HG03108 (cell line): ENCODE measurements at regions not wholly inside any gene's neighbourhood (a gene's known extent, or its start where the extent isn't known, plus 50 kb on each side); places are given as distances from the start of the nearest gene placed in this dataset.

Source experiments
- ATAC-seq: cut with Tn5 transposase; IDR thresholded peaks from one replicate; pipeline ENCODE4 v1.9.1; 2021; ENCODE audit warnings: moderate library complexity; ENCODE audit not compliant: unreplicated experiment

DNA sequence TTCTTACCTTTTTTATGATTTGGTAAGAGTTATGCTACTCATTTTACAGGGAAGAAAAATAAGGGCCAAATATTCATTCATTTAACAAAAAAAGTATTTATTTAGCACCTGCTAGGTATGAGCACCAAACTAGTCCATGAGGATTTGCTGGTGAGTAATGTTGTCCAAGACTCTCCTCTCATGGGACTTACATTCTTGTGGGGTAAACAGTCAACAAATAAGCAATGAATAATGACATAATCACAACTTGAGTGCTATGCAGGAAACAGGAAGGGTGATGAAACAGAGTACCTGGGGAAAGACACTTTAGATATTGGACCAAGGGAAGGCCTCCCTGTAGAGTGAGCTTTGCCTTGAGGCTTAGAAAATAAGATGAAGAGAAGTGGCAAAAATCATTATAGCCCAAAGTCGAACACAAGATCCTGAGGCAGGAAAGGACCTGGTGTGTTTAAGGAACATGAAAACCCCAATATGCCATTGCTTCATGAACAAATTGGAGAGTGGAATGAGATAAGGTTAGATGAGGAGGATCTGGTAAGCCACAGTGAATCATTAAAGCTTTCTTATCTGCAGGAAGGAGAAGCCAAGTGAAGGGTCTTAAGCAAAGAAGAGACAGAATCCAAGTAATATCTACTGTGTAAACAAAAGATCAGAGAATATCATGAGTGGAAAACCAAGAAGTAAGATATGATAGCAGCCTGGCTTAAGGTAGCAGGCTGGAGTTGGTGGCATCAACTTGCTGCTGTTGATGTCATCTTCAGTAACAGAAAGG, 294.5 kb upstream of the NBEA start:
- no peak for ATAC-seq

DNA sequence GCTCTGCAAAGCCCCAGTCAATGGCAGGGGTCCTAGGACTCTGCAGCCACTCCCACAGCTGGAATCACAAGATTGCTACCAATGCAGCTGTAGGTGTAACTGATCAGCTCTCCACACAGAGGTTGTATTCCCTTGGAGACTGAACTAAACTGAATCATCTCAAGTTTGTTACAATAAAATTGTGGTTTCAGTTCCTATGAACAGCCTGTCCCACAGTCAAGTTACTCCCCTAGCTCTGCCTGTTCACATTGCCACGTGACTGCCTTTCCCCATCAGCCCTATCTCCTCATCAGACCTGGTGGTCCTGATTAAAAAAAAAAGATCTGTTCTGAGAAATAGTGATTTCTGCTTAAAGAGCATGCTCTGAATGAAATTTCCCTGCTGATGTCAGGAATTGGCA, 287.9 kb upstream of the NBEA start:
- ATAC-seq: no peak

DNA sequence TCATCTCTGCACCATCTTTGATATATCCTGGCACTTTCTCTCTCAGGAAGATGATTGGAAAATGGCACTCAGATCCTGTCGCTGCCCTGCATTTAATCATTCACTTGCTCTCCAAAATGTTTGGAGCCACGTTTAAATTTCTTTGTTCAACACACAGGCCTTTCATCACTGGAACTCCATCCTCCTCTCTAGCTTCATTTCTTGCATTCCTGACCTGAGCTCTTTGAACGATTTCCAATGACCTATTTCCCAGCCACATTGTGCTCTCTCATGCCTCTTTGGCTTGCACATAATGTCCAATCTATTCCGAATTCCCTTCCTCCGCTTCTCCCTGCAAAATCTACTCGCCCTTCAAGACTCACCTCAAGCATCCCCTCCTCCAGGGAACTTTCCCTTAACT, 287.4 kb upstream of the NBEA start:
- no peak for ATAC-seq

DNA sequence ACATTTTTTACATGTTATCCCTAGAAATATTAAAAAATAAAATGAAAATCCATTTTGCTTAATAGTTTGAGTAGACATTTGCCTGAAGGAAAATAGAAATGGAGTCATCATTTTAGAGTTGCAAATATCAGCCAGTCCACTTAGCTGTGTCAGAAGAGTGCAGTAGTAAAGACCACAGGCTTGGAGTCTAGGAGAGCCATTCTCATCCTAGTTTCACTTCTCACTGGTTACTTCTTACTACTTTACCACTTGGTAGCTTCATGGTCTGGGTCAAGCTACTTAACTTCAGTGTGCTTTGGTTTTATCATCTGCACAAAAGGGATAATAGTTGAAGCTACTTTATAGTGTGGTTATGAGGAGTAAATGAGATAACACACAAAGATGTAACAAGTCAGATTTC, 286.5 kb upstream of the NBEA start:
- ATAC-seq: no peak

DNA sequence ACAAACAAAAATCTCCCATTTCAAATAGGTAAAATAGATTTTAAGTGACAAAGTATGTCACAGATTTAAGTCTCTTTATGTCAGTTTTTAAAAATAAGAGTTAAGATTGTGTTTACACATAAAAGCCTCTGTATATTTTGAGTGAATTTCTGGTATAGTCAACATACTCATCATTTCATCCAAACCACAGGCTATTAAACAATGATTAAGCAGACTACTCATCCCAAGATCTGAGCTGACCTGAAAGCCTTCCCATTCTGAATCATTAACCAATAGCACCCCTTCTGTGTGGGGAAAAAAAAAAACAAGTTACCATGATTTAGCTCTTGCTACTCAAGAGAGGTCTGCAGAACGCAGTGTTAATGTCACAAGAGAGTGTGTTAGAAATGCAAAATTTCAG, 284.4 kb upstream of the NBEA start:
- no peak for ATAC-seq

DNA sequence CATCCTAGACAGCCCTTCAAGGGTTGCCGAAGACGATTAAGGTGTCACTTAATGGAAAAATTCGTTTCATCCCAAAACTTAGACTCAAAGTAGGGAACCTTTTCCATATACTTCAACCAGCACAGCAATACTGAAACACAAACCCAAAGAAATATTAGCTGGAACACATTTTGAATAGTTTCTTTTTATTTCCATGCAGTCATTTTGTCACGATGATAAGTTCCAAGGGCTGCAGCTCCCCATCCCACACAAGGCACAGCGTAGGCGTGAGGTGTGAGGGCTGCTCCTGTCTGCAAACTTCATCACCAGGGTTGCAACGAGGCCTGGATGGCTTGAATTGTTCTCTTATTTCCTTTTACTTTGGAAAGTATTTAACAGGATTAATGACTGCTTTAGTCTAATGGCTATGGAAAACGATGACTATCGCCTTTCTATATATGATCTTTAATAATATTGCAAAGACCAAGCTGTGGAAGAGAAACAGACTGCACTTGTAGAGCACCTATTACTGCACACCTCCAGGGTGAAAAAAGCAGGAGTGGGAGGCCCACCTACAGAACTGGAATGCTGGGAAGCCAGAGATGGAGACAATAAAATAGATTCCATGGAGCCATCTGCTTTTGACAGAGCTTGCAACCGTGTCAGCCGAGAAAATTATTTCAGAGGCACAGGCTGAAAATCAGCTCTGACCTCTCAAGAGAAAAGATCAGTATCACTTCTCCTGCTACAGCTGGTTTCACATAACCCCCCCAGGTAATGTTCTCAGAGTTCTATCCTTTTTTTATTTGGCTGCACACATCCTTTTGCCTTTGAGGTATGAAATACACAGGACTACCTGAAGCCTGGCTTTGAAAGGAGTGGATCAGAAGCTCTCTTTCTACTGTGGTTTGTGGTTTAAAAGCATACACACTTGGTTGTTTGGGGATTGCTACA, 274.5 kb upstream of the NBEA start:
- ATAC-seq: no peak

DNA sequence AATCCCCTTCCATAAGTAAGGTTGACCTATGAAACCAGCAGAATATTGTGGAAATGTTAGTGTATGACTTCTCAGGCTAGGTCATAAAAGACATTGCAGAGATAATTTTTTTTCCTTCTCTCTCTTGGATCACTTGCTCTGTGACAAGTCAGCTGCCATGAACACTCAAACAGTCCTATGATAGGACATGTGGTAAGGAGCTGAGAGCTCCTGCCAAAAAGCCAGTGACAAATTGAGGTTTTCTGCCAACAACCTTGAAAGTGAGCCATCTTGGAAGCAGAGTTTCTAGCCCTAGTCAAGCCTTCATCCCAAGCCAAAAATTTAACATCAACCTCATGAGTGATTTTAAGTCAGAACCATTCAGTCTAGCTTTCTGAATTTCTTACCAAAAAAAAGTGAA, 270.9 kb upstream of the NBEA start:
- no peak for ATAC-seq

DNA sequence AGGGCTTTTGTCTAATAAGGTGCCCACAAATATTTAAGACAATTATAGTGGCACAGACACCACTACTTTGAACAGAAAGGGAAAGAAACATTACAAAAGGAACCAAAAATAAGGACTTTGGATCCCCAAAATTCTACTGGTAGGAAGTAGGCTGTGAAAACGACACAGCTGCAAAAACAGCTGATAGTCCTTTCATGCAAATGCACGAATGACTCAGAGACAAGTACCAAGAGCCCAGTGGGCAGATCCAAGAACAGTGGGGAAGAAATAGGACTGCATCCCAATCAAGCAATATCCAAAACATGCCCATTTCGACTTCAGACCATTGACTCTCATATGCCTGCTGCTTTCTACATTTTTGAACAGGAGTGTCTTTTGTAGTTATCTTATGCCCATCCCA, 269.4 kb upstream of the NBEA start:
- ATAC-seq: no peak

DNA sequence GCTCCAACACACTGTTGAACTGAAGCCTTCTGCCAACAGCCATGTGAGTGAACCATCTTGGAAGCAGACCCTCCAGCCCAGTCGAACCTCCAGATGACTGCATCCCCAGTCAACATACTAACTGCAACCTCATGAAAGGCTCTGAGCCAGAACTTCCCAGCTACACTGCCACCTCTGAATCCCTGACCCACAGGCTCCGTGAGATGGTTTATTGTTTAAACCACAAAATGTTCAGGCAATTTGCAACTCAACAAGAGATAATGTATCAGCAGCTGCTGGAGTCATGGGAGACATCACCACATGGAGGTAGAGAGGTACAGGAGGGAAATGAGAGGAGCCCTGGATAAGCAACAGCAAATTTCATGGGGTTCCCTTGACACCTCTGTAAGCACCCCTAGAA, 266.4 kb upstream of the NBEA start:
- ATAC-seq: no peak

DNA sequence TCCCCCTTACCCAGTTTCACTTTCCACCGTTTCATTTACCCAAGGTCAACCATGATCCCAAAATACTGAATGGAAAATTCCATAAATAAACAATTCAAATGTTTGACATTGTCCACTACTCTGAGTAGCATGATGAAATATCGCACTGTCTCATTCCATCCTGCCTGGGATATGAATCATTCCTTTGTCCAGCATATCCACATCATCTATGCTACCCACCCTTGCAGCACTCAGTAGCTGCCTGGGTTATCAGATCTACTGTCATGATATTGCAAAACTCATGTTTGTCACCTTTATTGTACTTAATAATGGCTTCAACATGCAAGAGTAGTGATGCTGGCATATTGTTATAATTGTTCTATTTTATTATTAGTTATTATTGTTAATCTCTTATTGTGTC, 263.9 kb upstream of the NBEA start:
- no peak for ATAC-seq

DNA sequence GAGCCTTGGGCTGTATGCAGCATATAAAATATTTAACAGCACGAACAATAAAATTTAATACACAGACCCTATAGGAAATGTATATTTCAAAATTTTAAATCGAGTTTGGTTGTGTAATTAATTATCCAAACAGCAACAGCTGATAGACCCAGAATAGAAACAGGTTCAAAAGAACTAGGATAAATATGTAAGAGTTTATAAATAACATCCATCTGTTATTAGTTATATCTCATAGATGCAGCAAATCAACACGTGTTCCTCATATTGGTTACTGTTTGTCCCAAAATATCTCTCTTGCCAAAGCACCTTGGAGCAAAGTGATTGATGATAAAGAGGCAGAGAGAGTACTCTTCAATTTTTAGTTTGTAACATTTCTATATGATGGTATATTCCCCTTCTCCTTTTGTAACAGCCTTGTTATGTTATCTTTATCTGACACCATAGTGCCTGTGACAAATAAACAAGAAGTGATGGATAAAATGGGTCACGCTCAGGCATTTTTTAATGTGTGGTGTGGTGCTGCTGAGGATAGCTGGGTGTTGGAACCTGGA, 260.6 kb upstream of the NBEA start:
- no peak for ATAC-seq

DNA sequence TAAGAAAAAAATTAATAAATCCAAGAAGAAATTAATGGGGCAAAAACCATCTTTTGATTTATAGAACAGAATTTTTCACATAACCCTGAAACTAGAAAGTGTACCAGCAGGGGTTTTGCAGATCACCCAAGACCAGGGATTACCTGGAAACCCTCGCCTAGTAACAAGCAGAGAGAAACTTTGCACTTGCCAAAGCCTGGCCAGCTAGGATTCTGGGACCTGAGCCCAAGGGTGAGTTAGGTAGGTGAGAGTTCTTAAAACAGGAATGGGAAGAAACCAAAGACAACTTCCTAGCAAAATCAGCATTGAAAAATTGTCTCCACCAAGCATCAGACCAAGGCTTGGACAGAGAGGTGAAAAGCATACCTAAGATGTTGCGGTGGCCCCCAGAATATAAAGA, 247.0 kb upstream of the NBEA start:
- no peak for ATAC-seq

DNA sequence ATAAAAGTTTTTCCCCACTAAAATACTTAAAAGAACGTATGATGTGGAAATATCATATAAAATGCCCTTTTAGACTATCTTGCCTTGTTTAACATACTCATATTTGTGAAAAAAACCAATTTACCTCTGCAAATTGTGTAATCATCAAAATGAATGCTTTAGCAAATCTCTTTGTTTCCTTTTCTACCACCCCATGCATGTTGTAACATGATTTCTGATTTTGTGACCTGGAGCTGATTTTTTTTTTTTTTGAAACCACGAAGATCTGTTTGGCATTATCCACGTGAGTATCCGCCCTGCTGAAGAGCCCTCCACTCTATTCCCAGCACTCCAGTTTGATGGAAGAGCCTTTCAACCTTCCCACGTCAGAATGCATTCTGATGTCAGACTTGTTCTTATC, 245.8 kb upstream of the NBEA start:
- ATAC-seq: no peak

DNA sequence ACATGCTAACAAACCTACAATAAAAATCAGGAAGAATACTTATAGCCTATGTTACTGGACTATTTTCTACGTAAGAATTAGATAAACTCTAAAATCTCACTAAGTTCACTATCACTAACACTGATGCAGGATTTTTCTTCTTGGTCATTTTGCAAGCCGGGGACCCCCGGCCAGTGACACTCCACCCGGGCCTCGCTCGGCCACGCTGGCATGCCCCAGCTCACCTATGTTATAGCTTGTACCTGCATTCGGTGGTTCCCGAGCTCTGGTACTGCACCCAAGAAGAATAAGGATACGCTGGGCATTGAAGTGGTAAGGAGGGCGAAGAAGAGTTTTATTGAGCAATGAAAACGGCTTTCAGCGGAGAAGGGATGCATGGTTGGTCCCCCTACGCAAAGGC, 245.3 kb upstream of the NBEA start:
- no peak for ATAC-seq

DNA sequence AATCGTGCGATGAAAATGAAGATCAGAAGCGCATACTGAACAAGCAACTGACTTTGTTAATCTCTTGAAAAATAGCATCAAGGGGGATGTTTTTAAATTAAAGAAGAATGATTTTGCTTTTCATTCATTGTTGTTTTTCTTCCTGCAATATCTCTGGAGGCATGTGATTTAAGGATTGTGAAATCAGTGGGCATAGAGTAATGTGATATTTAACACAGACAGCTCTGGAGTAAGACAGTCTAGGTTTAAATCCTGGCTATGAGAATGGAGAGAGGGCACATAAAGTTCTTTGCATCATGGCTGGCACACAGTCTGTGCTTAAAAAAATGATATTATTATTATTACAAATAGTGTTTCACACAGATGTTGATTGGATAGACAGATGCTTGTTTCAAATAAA, 243.1 kb upstream of the NBEA start:
- no peak for ATAC-seq

DNA sequence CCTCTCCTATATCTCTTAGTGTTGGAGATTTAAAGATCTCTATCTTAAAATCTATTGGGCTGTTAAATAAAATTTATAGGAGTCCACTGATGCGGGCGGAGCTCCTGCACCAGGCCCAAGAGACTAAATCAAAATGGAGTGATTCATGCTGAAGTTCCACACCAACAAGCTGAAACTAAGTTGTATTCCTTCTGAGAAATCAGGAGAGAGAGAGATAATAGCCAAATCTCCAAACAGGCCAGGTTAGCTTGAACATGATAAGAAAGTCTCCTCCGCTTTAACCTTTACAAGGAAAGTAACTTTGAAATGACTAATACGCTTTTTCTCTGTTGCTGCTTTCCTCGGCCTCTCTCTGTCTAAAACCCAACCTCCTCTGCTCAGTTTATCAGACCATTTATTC, 241.9 kb upstream of the NBEA start:
- ATAC-seq: no peak

DNA sequence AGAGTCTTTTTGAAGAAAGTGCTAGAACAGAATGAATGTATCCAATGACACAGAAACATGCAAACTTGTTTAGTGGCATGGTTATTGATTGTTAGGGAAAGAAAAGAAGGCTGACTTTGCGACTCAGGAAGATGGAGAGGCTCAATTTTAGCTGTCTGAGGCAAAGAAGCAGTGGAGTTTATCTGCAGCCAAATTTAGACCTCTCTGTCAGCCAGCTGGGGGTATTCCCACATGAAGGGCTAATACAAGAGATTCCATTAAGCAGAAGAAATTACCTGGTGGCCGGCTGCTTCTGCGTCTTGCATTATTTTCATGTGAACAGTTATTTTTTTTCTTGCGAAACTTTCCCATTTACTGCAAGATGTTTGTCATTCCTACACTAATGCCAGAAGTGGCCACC, 240.2 kb upstream of the NBEA start:
- ATAC-seq: no peak

DNA sequence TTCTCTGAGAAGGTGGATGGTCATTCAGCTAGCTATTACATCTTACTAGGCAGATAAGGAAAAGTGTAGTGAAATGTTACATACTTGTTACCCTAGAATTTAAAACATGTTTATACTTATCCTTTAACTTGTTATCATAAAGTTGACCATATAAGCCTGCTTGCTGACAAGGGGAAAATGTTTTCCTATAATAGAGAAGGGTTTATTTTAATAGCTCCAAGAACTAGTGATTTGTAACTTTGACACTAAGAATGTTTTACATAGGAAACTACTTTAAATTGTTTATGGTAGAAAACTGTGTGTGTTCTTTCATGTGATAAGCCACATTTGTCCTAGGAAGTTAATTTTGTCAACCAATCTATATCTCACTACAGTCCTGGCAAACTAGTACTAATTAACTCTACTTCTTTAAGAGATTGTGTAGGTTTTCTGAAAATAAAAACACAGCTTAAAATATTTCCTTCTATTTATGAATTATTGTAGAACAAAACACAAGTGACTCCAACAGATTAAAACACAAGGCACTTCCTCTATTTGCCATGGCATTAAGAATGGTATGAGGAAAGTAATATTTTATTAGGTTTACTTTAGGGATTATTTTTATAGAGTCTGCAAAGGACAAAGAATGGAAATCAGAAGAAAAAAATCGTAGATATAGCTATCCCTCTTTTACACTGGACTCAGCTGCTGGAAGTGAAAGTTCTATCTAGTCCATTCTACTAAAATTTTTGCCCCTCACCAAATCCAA, 233.3 kb upstream of the NBEA start:
- ATAC-seq: no peak

DNA sequence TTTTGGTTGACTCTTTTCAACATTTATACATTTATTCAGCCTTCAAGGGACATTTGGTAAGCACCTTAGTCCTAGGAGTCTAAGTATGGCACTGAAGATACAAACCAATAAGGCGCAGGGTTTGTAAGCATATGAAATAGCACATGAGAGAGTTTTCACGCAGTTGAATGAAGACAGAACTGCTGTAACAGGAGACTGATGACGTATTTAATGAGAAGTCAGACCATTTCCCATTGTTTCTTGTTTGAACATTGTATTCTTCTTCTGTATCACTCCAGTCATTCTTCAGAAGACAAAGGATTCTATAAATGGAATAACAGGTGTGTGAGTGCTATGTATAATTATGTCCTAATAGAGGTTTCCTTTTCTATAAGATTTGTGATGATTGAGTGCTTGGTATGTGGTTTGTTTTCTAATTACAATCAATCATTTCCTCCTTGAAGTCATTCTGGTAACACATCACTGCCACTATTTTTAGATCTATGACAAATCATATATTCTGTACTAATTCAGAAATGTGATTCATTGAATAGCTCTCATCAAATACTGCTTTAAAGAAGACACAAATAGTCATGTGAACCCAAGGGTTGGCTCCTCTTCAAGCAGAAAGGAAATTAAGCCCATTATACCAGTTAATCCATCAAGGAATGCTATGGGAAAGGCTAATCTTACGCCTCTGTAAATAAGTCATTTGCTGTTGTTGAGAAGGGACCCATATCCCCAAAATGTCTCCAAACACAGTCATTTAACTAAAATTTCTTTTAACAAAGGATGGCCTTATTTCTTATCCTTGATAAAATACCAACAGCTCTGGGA, 222.8 kb upstream of the NBEA start:
- ATAC-seq: no peak

DNA sequence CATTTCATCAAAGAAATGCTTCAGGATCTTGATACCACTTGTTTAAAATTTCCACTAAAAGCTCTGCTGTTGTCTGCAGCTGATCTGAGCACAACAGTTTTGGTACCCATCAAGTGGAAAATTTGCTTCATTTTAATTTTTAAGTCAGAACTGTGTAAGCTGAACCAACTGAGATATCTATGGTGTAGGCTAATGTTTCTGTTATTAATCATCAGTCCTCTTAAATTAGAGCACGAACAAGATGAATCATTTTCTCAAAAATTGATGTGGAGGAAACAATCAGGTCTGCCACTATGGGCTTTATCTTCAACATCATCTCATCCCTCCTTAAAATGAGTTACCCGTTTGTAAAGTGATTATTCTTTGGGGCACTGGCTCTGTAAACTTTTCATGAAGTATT, 221.5 kb upstream of the NBEA start:
- ATAC-seq: no peak
